HepG2 (cell line): ENCODE measurements at regions not wholly inside any gene's neighbourhood (a gene's known extent, or its start where the extent isn't known, plus 50 kb on each side); places are given as distances from the start of the nearest gene placed in this dataset.

Experiments used
- KDM5B ChIP-seq: sonication (generic); formaldehyde crosslinking; IDR thresholded peaks from 2 replicates; pipeline ENCODE4 v1.4.0; 2020; ENCODE audit warnings: missing genetic modification reagents, mild to moderate bottlenecking, borderline replicate concordance
- KLF6 ChIP-seq: IDR thresholded peaks from 2 replicates; pipeline ENCODE4 v1.8.0; 2016; ENCODE audit warnings: missing biosample characterization, missing genetic modification reagents
- RXRA ChIP-seq: sonication (generic); formaldehyde crosslinking; IDR thresholded peaks from 2 replicates; pipeline ENCODE4 v1.5.1; 2020; ENCODE audit warnings: missing genetic modification reagents
- TBX2 ChIP-seq: sonication (generic); formaldehyde crosslinking; IDR thresholded peaks from 2 replicates; pipeline ENCODE4 v1.5.0; 2020; ENCODE audit warnings: missing genetic modification reagents, mild to moderate bottlenecking, borderline replicate concordance
- YEATS2 ChIP-seq: sonication (generic); formaldehyde crosslinking; IDR thresholded peaks from 2 replicates; pipeline ENCODE4 v1.4.0; 2020; ENCODE audit warnings: missing genetic modification reagents, borderline replicate concordance
- ZKSCAN8 ChIP-seq: IDR thresholded peaks from 2 replicates; pipeline ENCODE4 v1.6.1; 2016; ENCODE audit warnings: borderline replicate concordance, missing genetic modification reagents, missing compliant biosample characterization
- ZNF224 ChIP-seq: sonication (generic); formaldehyde crosslinking; IDR thresholded peaks from 2 replicates; pipeline ENCODE4 v1.5.0; 2020; ENCODE audit warnings: mild to moderate bottlenecking, missing genetic modification reagents
- ZNF317 ChIP-seq: sonication (generic); formaldehyde crosslinking; IDR thresholded peaks from 2 replicates; pipeline ENCODE4 v1.5.0; 2020; ENCODE audit warnings: mild to moderate bottlenecking, missing genetic modification reagents
- ZNF615 ChIP-seq: sonication (generic); formaldehyde crosslinking; IDR thresholded peaks from 2 replicates; pipeline ENCODE4 v1.5.0; 2020; ENCODE audit warnings: mild to moderate bottlenecking, missing genetic modification reagents, borderline replicate concordance
- ZNF616 ChIP-seq: sonication (generic); formaldehyde crosslinking; IDR thresholded peaks from 2 replicates; pipeline ENCODE4 v1.5.0; 2020; ENCODE audit warnings: low read depth, mild to moderate bottlenecking, missing genetic modification reagents
- ZNF720 ChIP-seq: sonication (generic); formaldehyde crosslinking; IDR thresholded peaks from 2 replicates; pipeline ENCODE4 v1.4.0; 2020; ENCODE audit warnings: missing genetic modification reagents
- ZNF781 ChIP-seq: sonication (generic); formaldehyde crosslinking; IDR thresholded peaks from 2 replicates; pipeline ENCODE4 v1.5.1; 2020; ENCODE audit warnings: borderline replicate concordance, mild to moderate bottlenecking, missing genetic modification reagents; ENCODE audit errors: not compliant biosample characterization
- ZSCAN29 ChIP-seq: sonication (generic); formaldehyde crosslinking; conservative IDR thresholded peaks from 2 replicates; pipeline ENCODE4 v1.4.0; 2020; ENCODE audit warnings: mild to moderate bottlenecking, missing genetic modification reagents
- ZSCAN31 ChIP-seq: sonication (generic); formaldehyde crosslinking; IDR thresholded peaks from 2 replicates; pipeline ENCODE4 v1.5.0; 2020; ENCODE audit warnings: low read depth, mild to moderate bottlenecking, missing genetic modification reagents
- TF ChIP-seq, protein P1 (sequence below): sonication (generic); formaldehyde crosslinking; IDR thresholded peaks from 2 replicates; pipeline ENCODE4 v1.5.0; 2020; ENCODE audit warnings: missing genetic modification reagents, mild to moderate bottlenecking, borderline replicate concordance
- TF ChIP-seq, protein P2 (sequence below): sonication (generic); formaldehyde crosslinking; IDR thresholded peaks from 2 replicates; pipeline ENCODE4 v1.4.0; 2020; ENCODE audit warnings: missing genetic modification reagents
- TF ChIP-seq, protein P3 (sequence below): IDR thresholded peaks from 2 replicates; pipeline ENCODE4 v1.6.1; 2016; ENCODE audit warnings: control low read depth
- TF ChIP-seq, protein P4 (sequence below): sonication (generic); formaldehyde crosslinking; IDR thresholded peaks from 2 replicates; pipeline ENCODE4 v1.4.0; 2020; ENCODE audit warnings: mild to moderate bottlenecking, missing genetic modification reagents
- TF ChIP-seq, protein P5 (sequence below): IDR thresholded peaks from 2 replicates; pipeline ENCODE4 v1.6.1; 2018; ENCODE audit warnings: missing genetic modification reagents

DNA sequence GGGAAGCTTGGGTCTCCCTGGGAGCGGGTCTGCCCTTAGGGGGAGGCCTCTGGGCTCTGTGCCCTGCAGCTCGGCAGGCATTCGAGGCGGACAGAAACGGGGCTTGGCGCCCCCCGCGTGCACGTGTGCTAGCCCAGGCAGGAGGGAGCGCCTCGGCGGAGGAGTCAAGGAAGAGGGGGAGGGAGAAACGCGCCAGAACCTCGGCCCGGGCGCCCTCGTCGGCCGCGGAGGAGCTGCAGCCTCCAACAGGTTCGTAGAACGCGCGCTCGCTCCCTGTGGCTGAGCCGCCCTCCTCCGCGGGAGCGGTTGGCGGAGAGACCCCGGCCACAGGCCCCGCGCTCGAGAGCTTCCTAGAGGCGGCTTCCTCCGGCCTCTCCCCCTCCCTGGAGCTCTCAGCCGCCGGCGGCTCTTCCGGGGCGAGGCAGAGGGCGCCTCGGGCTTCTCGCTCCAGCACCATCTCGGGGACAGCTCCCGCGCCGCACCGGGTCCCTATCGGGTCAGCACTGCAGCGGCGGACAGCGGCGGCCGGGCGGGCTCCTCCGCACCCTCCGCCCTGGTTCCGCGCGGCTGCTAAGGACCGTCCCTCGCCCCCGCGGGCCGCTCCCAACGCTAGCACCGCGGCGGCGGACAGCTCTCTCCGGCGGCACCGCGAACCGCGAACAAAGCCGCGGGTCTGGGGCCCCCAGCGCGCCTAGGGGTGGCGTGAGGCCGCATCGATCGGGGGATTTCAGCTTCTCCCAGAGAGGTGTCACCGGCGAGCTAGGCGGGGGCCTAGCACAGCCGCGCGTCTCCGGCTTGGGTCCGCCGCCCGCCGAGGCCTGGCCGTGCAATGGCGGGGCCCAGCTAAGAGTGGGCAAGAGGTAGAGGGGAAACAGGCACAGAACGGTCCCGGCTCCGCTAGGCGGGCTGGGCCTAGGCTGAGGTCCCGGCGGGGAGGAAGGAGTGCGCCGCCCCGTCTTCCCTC lies 74.6 kb upstream of the CPLX2 start (continued):
- TF ChIP-seq, protein P1, sequence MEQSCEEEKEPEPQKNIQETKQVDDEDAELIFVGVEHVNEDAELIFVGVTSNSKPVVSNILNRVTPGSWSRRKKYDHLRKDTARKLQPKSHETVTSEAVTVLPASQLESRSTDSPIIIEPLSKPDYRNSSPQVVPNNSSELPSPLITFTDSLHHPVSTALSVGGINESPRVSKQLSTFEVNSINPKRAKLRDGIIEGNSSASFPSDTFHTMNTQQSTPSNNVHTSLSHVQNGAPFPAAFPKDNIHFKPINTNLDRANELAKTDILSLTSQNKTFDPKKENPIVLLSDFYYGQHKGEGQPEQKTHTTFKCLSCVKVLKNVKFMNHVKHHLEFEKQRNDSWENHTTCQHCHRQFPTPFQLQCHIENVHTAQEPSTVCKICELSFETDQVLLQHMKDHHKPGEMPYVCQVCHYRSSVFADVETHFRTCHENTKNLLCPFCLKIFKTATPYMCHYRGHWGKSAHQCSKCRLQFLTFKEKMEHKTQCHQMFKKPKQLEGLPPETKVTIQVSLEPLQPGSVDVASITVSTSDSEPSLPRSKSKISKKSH (CRISPR knock-in tag) = peak; percentile 100
- TF ChIP-seq TBX2 = peak; percentile 99
- TF ChIP-seq RXRA (CRISPR knock-in tag) = peak; percentile 96
- TF ChIP-seq ZNF224 (CRISPR knock-in tag) = peak; percentile 100
- peak; percentile 96 for TF ChIP-seq ZNF317
- peak; percentile 100 for TF ChIP-seq KLF6 (CRISPR knock-in tag)
- TF ChIP-seq ZKSCAN8 (CRISPR knock-in tag) = peak; percentile 99
- TF ChIP-seq ZNF616 = peak; percentile 99
- TF ChIP-seq, protein P2, sequence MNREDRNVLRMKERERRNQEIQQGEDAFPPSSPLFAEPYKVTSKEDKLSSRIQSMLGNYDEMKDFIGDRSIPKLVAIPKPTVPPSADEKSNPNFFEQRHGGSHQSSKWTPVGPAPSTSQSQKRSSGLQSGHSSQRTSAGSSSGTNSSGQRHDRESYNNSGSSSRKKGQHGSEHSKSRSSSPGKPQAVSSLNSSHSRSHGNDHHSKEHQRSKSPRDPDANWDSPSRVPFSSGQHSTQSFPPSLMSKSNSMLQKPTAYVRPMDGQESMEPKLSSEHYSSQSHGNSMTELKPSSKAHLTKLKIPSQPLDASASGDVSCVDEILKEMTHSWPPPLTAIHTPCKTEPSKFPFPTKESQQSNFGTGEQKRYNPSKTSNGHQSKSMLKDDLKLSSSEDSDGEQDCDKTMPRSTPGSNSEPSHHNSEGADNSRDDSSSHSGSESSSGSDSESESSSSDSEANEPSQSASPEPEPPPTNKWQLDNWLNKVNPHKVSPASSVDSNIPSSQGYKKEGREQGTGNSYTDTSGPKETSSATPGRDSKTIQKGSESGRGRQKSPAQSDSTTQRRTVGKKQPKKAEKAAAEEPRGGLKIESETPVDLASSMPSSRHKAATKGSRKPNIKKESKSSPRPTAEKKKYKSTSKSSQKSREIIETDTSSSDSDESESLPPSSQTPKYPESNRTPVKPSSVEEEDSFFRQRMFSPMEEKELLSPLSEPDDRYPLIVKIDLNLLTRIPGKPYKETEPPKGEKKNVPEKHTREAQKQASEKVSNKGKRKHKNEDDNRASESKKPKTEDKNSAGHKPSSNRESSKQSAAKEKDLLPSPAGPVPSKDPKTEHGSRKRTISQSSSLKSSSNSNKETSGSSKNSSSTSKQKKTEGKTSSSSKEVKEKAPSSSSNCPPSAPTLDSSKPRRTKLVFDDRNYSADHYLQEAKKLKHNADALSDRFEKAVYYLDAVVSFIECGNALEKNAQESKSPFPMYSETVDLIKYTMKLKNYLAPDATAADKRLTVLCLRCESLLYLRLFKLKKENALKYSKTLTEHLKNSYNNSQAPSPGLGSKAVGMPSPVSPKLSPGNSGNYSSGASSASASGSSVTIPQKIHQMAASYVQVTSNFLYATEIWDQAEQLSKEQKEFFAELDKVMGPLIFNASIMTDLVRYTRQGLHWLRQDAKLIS (CRISPR knock-in tag) = peak; percentile 96
- TF ChIP-seq KDM5B (CRISPR knock-in tag) = peak; percentile 100
- peak; percentile 100 for TF ChIP-seq ZNF615 (CRISPR knock-in tag)
- peak; percentile 97 for TF ChIP-seq ZSCAN29 (CRISPR knock-in tag)
- TF ChIP-seq, protein P3, sequence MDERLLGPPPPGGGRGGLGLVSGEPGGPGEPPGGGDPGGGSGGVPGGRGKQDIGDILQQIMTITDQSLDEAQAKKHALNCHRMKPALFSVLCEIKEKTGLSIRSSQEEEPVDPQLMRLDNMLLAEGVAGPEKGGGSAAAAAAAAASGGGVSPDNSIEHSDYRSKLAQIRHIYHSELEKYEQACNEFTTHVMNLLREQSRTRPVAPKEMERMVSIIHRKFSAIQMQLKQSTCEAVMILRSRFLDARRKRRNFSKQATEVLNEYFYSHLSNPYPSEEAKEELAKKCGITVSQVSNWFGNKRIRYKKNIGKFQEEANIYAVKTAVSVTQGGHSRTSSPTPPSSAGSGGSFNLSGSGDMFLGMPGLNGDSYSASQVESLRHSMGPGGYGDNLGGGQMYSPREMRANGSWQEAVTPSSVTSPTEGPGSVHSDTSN (CRISPR knock-in tag) = no peak
- peak; percentile 99 for TF ChIP-seq ZNF720
- peak; percentile 100 for TF ChIP-seq ZSCAN31 (CRISPR knock-in tag)
- TF ChIP-seq, protein P4, sequence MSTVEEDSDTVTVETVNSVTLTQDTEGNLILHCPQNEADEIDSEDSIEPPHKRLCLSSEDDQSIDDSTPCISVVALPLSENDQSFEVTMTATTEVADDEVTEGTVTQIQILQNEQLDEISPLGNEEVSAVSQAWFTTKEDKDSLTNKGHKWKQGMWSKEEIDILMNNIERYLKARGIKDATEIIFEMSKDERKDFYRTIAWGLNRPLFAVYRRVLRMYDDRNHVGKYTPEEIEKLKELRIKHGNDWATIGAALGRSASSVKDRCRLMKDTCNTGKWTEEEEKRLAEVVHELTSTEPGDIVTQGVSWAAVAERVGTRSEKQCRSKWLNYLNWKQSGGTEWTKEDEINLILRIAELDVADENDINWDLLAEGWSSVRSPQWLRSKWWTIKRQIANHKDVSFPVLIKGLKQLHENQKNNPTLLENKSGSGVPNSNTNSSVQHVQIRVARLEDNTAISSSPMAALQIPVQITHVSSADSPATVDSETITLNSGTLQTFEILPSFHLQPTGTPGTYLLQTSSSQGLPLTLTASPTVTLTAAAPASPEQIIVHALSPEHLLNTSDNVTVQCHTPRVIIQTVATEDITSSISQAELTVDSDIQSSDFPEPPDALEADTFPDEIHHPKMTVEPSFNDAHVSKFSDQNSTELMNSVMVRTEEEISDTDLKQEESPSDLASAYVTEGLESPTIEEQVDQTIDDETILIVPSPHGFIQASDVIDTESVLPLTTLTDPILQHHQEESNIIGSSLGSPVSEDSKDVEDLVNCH (CRISPR knock-in tag) = peak; percentile 98
- TF ChIP-seq ZNF781 (CRISPR knock-in tag) = peak; percentile 100
- TF ChIP-seq YEATS2 (CRISPR knock-in tag) = peak; percentile 97
- TF ChIP-seq, protein P5, sequence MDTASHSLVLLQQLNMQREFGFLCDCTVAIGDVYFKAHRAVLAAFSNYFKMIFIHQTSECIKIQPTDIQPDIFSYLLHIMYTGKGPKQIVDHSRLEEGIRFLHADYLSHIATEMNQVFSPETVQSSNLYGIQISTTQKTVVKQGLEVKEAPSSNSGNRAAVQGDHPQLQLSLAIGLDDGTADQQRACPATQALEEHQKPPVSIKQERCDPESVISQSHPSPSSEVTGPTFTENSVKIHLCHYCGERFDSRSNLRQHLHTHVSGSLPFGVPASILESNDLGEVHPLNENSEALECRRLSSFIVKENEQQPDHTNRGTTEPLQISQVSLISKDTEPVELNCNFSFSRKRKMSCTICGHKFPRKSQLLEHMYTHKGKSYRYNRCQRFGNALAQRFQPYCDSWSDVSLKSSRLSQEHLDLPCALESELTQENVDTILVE (CRISPR knock-in tag) = peak; percentile 100
